DND-41 (cell line): ENCODE measurements at regions not wholly inside any gene's neighbourhood (a gene's known extent, or its start where the extent isn't known, plus 50 kb on each side); places are given as distances from the start of the nearest gene placed in this dataset.
"Not testable (repeated sequence)": the region's sequence is repeated elsewhere in the genome, so short reads cannot be mapped to it uniquely, and the experiment has no call there.

Experiments
- EZH2 ChIP-seq: IDR thresholded peaks from 3 replicates; pipeline ENCODE4 v1.6.1; 2012; ENCODE audit warnings: borderline replicate concordance, low read depth, mild to moderate bottlenecking, moderate library complexity, low read length, inconsistent platforms; ENCODE audit not compliant: severe bottlenecking
- TF ChIP-seq, protein P1 (sequence below): IDR thresholded peaks from 2 replicates; pipeline ENCODE4 v1.5.1; 2012; ENCODE audit warnings: borderline replicate concordance, low read length, moderate library complexity, mild to moderate bottlenecking; ENCODE audit not compliant: poor library complexity, severe bottlenecking; ENCODE audit errors: extremely low read depth

DNA sequence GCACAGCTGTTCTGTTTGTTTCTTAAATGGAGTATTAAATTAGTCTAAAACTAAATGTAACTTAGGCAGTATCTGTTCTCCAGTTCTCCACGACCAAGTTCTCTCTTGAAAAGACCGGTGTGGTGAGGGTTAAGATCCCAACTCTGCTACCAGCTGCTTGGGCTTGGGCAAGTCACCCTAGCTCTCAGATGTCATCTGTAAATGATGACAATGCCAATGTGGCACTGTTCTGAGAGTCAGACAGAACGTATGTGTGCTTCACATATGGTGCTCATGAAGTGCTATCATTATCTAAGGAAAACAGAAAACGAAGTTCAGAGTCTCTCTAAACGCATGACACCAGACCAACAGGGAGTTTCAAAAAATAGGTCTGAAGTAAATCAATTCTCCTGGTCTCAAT is 4025.0 kb upstream of the TPTE start:
- TF ChIP-seq, protein P1, sequence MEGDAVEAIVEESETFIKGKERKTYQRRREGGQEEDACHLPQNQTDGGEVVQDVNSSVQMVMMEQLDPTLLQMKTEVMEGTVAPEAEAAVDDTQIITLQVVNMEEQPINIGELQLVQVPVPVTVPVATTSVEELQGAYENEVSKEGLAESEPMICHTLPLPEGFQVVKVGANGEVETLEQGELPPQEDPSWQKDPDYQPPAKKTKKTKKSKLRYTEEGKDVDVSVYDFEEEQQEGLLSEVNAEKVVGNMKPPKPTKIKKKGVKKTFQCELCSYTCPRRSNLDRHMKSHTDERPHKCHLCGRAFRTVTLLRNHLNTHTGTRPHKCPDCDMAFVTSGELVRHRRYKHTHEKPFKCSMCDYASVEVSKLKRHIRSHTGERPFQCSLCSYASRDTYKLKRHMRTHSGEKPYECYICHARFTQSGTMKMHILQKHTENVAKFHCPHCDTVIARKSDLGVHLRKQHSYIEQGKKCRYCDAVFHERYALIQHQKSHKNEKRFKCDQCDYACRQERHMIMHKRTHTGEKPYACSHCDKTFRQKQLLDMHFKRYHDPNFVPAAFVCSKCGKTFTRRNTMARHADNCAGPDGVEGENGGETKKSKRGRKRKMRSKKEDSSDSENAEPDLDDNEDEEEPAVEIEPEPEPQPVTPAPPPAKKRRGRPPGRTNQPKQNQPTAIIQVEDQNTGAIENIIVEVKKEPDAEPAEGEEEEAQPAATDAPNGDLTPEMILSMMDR: not testable (repeated sequence)
- TF ChIP-seq EZH2: not testable (repeated sequence)
